Hepatocyte (in vitro differentiated cells): ENCODE measurements at regions not wholly inside any gene's neighbourhood (a gene's known extent, or its start where the extent isn't known, plus 50 kb on each side); places are given as distances from the start of the nearest gene placed in this dataset.
"Not testable (repeated sequence)": the region's sequence is repeated elsewhere in the genome, so short reads cannot be mapped to it uniquely, and the experiment has no call there.

ENCODE experiments used
- DNase-seq: peaks from one replicate; pipeline ENCODE4 v3.0.0-alpha.2; 2016; ENCODE audit warnings: low spot score
- H2AFZ ChIP-seq: fragments of 200-600 bp; sonication (generic); 2 replicates; pipeline ENCODE4 v1.6.0; 2016; ENCODE audit warnings: antibody characterized with exemption, mild to moderate bottlenecking
- H3K27ac ChIP-seq: fragments of 200-600 bp; sonication (generic); 2 replicates; pipeline ENCODE4 v1.5.1; 2016; ENCODE audit warnings: mild to moderate bottlenecking
- H3K27me3 ChIP-seq: fragments of 200-600 bp; sonication (generic); 2 replicates; pipeline ENCODE4 v1.6.1; 2016
- H3K36me3 ChIP-seq: fragments of 200-600 bp; sonication (generic); replicated peaks from 2 replicates; pipeline ENCODE4 v1.5.1; 2016; ENCODE audit warnings: low read depth; ENCODE audit not compliant: insufficient read depth
- H3K4me1 ChIP-seq: fragments of 200-600 bp; sonication (generic); 2 replicates; pipeline ENCODE4 v1.5.1; 2016; ENCODE audit warnings: mild to moderate bottlenecking, moderate library complexity; ENCODE audit not compliant: insufficient read depth
- H3K4me2 ChIP-seq: fragments of 200-600 bp; sonication (generic); 2 replicates; pipeline ENCODE4 v1.6.0; 2016
- H3K4me3 ChIP-seq: fragments of 200-600 bp; sonication (generic); 2 replicates; pipeline ENCODE4 v1.5.1; 2016; ENCODE audit warnings: mild to moderate bottlenecking
- H3K79me2 ChIP-seq: fragments of 200-600 bp; sonication (generic); 2 replicates; pipeline ENCODE4 v1.6.0; 2017; ENCODE audit warnings: mild to moderate bottlenecking
- H3K9me2 ChIP-seq: fragments of 200-600 bp; sonication (generic); replicated peaks from 2 replicates; pipeline ENCODE4 v1.6.0; 2017; ENCODE audit warnings: mild to moderate bottlenecking; ENCODE audit not compliant: insufficient read depth
- H3K9me3 ChIP-seq: fragments of 200-600 bp; sonication (generic); 2 replicates; pipeline ENCODE4 v1.5.1; 2016; ENCODE audit warnings: low read depth, mild to moderate bottlenecking
- H4K20me1 ChIP-seq: fragments of 200-600 bp; sonication (generic); 2 replicates; pipeline ENCODE4 v1.6.0; 2016; ENCODE audit warnings: mild to moderate bottlenecking; ENCODE audit not compliant: insufficient read depth, poor library complexity, severe bottlenecking
- EZH2 ChIP-seq: fragments of 200-600 bp; sonication (generic); IDR thresholded peaks from 2 replicates; pipeline ENCODE4 v1.6.1; 2016; ENCODE audit warnings: antibody characterized with exemption, mild to moderate bottlenecking, borderline replicate concordance
- EZH2phosphoT487 ChIP-seq: fragments of 200-600 bp; sonication (generic); IDR thresholded peaks from one replicate; pipeline ENCODE4 v1.6.1; 2018; ENCODE audit warnings: antibody characterized with exemption, mild to moderate bottlenecking, low read depth, moderate library complexity; ENCODE audit not compliant: unreplicated experiment, severe bottlenecking
- WGBS: methylation state at CpG from one replicate; pipeline ENCODE4 v1.1.6; 2016; ENCODE audit warnings: low lambda C conversion rate; ENCODE audit errors: missing lambda C conversion rate; 5-methylcytosine and 5-hydroxymethylcytosine counted together
- TF ChIP-seq, protein P1 (sequence below): fragments of 200-600 bp; sonication (generic); IDR thresholded peaks from 2 replicates; pipeline ENCODE4 v1.5.1; 2016; ENCODE audit warnings: antibody characterized with exemption, mild to moderate bottlenecking; ENCODE audit not compliant: poor library complexity

DNA sequence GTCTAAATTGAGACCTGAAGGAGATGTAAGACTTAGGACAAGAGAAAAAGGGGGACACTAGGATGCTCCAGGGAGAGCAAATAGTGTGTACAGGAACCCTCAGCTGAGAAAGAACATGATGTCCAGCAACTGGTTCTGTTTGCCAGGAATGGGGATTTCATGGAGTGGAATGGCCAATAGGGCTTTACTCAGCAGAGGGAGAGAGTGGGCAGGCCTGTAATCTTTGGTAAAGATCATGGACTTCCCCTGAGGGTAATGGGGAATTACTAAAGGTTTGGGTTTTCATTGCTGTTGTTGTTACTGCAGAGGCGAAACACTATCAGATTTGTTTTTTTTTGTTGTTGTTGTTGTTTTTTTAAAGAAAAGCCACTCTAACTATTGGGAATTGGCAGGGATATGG is 99.0 kb downstream of the SCN11A start:
- H3K27ac ChIP-seq: no peak overlapping the region
- no peak overlapping the region for H3K4me3 ChIP-seq
- no peaks in the 10 kb centered on the region for H3K4me1 ChIP-seq
- H3K79me2 ChIP-seq: no peaks in the 10 kb centered on the region
- H3K9me2 ChIP-seq: no peaks in the 10 kb centered on the region
- 87% methylated on average over 1 of the region's 1 CpG for WGBS
- H3K36me3 ChIP-seq: no peaks in the 10 kb centered on the region
- no peak for DNase-seq
- no peak for TF ChIP-seq EZH2phosphoT487
- no peak for TF ChIP-seq EZH2
- TF ChIP-seq, protein P1, sequence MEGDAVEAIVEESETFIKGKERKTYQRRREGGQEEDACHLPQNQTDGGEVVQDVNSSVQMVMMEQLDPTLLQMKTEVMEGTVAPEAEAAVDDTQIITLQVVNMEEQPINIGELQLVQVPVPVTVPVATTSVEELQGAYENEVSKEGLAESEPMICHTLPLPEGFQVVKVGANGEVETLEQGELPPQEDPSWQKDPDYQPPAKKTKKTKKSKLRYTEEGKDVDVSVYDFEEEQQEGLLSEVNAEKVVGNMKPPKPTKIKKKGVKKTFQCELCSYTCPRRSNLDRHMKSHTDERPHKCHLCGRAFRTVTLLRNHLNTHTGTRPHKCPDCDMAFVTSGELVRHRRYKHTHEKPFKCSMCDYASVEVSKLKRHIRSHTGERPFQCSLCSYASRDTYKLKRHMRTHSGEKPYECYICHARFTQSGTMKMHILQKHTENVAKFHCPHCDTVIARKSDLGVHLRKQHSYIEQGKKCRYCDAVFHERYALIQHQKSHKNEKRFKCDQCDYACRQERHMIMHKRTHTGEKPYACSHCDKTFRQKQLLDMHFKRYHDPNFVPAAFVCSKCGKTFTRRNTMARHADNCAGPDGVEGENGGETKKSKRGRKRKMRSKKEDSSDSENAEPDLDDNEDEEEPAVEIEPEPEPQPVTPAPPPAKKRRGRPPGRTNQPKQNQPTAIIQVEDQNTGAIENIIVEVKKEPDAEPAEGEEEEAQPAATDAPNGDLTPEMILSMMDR: no peak
- H3K4me2 ChIP-seq: no peak overlapping the region
- no peak overlapping the region for H2AFZ ChIP-seq
- no peaks in the 10 kb centered on the region for H3K27me3 ChIP-seq
- H4K20me1 ChIP-seq: no peaks in the 10 kb centered on the region
- H3K9me3 ChIP-seq: no peaks in the 10 kb centered on the region

DNA sequence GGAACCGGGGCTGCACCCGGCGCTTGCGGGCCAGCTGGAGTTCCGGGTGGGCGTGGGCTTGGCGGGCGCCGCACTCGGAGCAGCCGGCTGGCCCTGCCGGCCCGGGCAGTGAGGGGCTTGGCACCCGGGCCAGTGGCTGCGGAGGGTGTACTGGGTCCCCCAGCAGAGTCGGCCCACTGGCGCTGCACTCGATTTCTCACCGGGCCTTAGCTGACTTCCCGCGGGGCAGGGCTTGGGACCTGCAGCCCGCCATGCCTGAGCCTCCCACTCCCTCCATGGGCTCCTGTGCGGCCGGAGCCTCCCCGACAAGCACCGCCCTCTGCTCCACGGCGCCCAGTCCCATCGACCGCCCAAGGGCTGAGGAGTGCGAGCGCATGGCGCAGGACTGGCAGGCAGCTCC is 100.6 kb downstream of the SCN11A start:
- H3K4me2 ChIP-seq, H3K27ac ChIP-seq, H3K4me1 ChIP-seq, H3K4me3 ChIP-seq, H3K79me2 ChIP-seq, H3K9me2 ChIP-seq, H2AFZ ChIP-seq, DNase-seq, H3K36me3 ChIP-seq, H3K9me3 ChIP-seq, H3K27me3 ChIP-seq, H4K20me1 ChIP-seq: not testable (repeated sequence)
- WGBS: 96% methylated on average over 22 of the region's 33 CpGs

DNA sequence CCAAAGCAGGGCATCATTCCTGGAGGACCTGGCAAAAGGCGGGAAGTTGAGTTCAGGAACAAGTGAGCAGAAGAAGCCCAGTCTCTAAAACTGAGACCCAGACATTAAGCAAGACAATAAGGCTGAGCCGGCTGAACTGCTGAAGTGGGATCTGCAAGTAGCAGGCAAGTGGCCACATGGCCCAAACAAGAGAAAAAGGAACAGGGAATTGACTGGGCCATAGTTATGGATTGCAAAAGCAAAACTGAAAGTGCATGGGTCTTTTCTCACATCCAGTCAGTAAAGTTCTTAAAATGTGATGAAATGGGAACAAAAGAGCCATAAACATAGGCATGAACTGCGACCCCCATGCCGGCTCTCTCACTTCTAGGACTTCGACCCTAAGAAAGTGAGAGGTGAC is 101.2 kb downstream of the SCN11A start:
- Histone ChIP-seq H3K9me2 (no peaks in the 10 kb centered on the region), H3K9me3 (no peaks in the 10 kb centered on the region), H3K4me1 (no peaks in the 10 kb centered on the region), H3K36me3 (no peaks in the 10 kb centered on the region), H3K27me3 (no peaks in the 10 kb centered on the region), H4K20me1 (no peaks in the 10 kb centered on the region), H3K27ac (no peak overlapping the region), H3K79me2 (no peaks in the 10 kb centered on the region), H3K4me3 (no peak overlapping the region), H3K4me2 (no peak overlapping the region), H2AFZ (no peak overlapping the region)
- 90% methylated on average over 5 of the region's 5 CpGs for WGBS
- no peak for DNase-seq
- TF ChIP-seq, protein P1: no peak
- TF ChIP-seq EZH2: no peak
- TF ChIP-seq EZH2phosphoT487: no peak

DNA sequence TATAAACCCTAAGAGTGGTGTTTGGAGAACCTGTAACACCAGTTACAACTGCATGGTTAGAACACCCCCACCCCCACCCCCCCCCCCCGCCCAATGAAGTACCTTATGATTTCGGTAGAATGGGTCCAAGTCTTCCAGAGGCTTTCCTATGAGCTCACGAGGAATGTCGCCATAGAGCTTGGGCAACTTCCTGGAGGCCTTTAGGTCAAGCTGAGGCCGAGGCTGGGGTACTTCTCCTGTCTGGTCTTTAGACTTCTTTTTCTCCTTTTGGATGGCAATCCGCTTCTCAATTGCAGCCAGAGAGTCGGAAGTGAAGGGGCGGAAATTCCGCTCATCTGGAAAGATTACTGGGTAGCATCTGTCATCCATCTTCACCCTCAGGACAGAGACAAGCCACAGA is 101.8 kb downstream of the SCN11A start:
- no peaks in the 10 kb centered on the region for H3K36me3 ChIP-seq
- no peaks in the 10 kb centered on the region for H3K4me1 ChIP-seq
- H3K4me2 ChIP-seq: no peak overlapping the region
- H2AFZ ChIP-seq: no peak overlapping the region
- WGBS: 92% methylated on average over 9 of the region's 9 CpGs
- no peaks in the 10 kb centered on the region for H3K9me2 ChIP-seq
- TF ChIP-seq EZH2phosphoT487: no peak
- no peaks in the 10 kb centered on the region for H3K79me2 ChIP-seq
- no peaks in the 10 kb centered on the region for H4K20me1 ChIP-seq
- H3K4me3 ChIP-seq: no peak overlapping the region
- no peaks in the 10 kb centered on the region for H3K9me3 ChIP-seq
- DNase-seq: no peak
- H3K27me3 ChIP-seq: no peaks in the 10 kb centered on the region
- H3K27ac ChIP-seq: no peak overlapping the region

DNA sequence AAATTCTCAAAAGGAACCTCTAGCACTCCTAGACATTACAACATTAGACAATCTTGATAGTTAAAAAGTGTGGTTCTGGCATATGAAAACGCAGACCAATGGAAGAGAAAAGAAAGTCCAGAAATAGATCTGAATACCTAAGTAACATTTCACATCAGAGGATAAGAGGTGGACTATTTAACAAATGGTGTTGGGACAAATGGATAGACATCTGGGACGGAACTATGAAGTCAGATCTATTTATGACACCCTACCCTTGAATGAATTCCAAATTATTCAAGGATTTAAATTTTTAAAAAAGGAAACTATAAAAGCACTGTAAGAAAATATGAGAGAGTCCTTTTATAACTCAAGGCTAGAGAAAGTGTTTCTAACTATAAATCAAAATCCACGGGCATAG is 111.3 kb downstream of the SCN11A start:
- Histone ChIP-seq H3K36me3 (no peaks in the 10 kb centered on the region), H2AFZ (no peak overlapping the region)

More for the DNA sequence above, 111.3 kb downstream of the SCN11A start:
- Histone ChIP-seq H3K27ac (no peak overlapping the region), H3K4me1 (no peaks in the 10 kb centered on the region), H3K4me3 (no peak overlapping the region), H3K27me3 (no peaks in the 10 kb centered on the region), H3K4me2 (no peak overlapping the region), H3K79me2 (no peaks in the 10 kb centered on the region), H3K9me3 (no peaks in the 10 kb centered on the region), H3K9me2 (no peaks in the 10 kb centered on the region), H4K20me1 (no peaks in the 10 kb centered on the region)
- 74% methylated on average over 3 of the region's 3 CpGs for WGBS
- no peak for DNase-seq
- TF ChIP-seq EZH2phosphoT487 (no peak), EZH2 (no peak)
- TF ChIP-seq, protein P1: no peak
